ENCODE measurements at regions not wholly inside any gene's neighbourhood (a gene's known extent, or its start where the extent isn't known, plus 50 kb on each side); places are given as distances from the start of the nearest gene placed in this dataset.

DNA sequence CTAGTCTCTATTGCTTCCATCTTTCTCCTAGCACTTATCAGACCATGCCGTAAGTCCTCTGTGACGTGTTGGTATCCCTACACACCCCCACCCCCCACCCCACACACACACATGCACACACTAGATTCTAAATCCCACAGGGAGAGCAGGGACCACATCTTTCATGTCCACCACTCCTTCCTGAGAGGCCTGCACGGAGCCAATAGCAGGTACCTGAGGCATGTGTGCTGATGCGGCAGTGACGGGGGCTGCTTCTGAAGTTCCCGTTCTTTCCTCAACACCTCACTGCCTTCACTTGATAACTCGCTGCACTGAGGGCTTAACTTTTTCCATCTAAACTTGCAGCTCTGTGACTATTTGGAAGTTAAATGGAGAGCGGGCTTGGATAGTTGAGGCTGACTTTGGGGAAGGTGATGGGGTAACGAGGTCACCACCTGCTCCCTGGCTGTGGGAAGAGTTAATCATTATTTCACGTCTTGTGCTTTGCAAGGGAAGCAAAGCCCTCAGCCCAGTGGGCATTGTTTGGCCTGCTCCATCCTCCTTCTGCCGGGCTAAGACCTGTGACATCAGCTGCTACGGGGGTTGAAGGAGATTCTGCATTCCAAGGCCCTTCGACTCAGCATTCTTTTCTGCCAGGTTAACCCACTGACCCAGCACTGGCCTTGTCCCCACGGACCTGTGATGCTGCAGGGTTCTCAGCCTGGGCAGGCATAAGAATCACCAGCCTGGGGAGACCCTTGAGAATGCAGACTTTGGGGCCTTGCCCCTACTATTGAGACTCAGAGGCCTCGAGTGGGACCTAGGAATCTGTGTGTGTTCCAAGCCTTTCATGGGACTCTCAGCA lies 187.8 kb downstream of the ANKRD60 start:
- Histone ChIP-seq H3K4me3 (ENCODE audit: insufficient read depth, low read depth, low read length) (no peak overlapping the region), H2AK9ac (replicated peaks; ENCODE audit: low read depth, low read length, poor library complexity) (no peak overlapping the region), H4K8ac (ENCODE audit: low read depth in 2 of 2, low read length in 2 of 2) (no peak overlapping the region), H3K4me2 (ENCODE audit: low read depth, low read length) (no peak overlapping the region), H2BK5ac (ENCODE audit: low read depth, low read length, poor library complexity, severe bottlenecking) (no peak overlapping the region), H3K18ac (ENCODE audit: low read depth, low read length) (no peak overlapping the region), H3K23ac (ENCODE audit: low read depth, low read length) (no peak overlapping the region), H2BK120ac (ENCODE audit: low read depth, low read length) (no peak overlapping the region), H3K4ac (ENCODE audit: low read depth, low read length) (no peak overlapping the region), H3K9me1 (ENCODE audit: insufficient read depth, low read length) (no peaks in the 10 kb centered on the region), H3K14ac (replicated peaks; ENCODE audit: low read depth, low read length) (no peak overlapping the region), H3K27me3 (ENCODE audit: control insufficient read depth, insufficient read depth, low read length) (no peaks in the 10 kb centered on the region), H3K27ac (ENCODE audit: insufficient read depth, low read length) (no peak overlapping the region), H3K56ac (ENCODE audit: extremely low read depth, insufficient read depth, low read length) (no peak overlapping the region), H2AFZ (replicated peaks; ENCODE audit: low read length, poor library complexity) (no peak overlapping the region), H4K91ac (ENCODE audit: insufficient read depth, low read depth, low read length) (no peak overlapping the region), H3K9ac (ENCODE audit: low read depth, low read length) (no peak overlapping the region), H3K36me3 (ENCODE audit: control insufficient read depth, insufficient read depth, low read length) (no peaks in the 10 kb centered on the region), H3K9me3 (ENCODE audit: control insufficient read depth, insufficient read depth, low read length) (no peaks in the 10 kb centered on the region), H4K5ac (ENCODE audit: low read depth, low read length) (no peak overlapping the region), H2BK20ac (ENCODE audit: low read depth, low read length) (no peak overlapping the region), H3K79me1 (ENCODE audit: low read depth in 1 of 2, low read length in 2 of 2) (no peaks in the 10 kb centered on the region), H4K20me1 (ENCODE audit: insufficient read depth, low read length) (no peaks in the 10 kb centered on the region), H2BK15ac (ENCODE audit: low read depth, low read length) (no peak overlapping the region), H2AK5ac (ENCODE audit: low read depth, low read length) (no peak overlapping the region), H3K4me1 (ENCODE audit: control insufficient read depth, insufficient read depth, low read length) (no peaks in the 10 kb centered on the region)
- in situ Hi-C loops (cut with MboI; ENCODE audit: low sequenced_read_pairs), result no loop called here
- BruUV-seq (replicated peaks), result no TSS peak
- DNase-seq (no peak), ATAC-seq (ENCODE audit: low read depth) (no peak)
- ChIA-PET CTCF (no interaction called here), POLR2A (ENCODE audit: unreplicated experiment) (no interaction called here)
- dilution Hi-C loops (cut with HindIII; ENCODE audit: low sequenced_read_pairs, unreplicated experiment), result no loop called here
- intact Hi-C loops (cut with micrococcal nuclease), result no loop called here
- WGBS, 2 experiments (ENCODE audit: extremely low coverage in 2 of 2, insufficient read length in 1 of 2), result 40% methylated on average over 2 of the region's 15 CpGs; no CpG with 5 or more reads in 1 of the 2 experiments
- no peak for TF ChIP-seq BHLHE40 (IDR thresholded peaks at IDR 0.05; ENCODE audit: low read depth, low read length)
- no peak for TF ChIP-seq RAD21 (IDR thresholded peaks at IDR 0.05; ENCODE audit: low read length)
- no peak for TF ChIP-seq FOS (IDR thresholded peaks at IDR 0.05; ENCODE audit: low read depth, low read length)
- no peak for TF ChIP-seq RCOR1 (IDR thresholded peaks at IDR 0.05; ENCODE audit: insufficient replicate concordance, low read length)
- TF ChIP-seq MXI1 (IDR thresholded peaks at IDR 0.05; ENCODE audit: borderline replicate concordance, low read depth, low read length), result no peak
- no peak for TF ChIP-seq NFE2L2 (IDR thresholded peaks at IDR 0.05; ENCODE audit: low read depth, low read length)
- TF ChIP-seq, protein P1, sequence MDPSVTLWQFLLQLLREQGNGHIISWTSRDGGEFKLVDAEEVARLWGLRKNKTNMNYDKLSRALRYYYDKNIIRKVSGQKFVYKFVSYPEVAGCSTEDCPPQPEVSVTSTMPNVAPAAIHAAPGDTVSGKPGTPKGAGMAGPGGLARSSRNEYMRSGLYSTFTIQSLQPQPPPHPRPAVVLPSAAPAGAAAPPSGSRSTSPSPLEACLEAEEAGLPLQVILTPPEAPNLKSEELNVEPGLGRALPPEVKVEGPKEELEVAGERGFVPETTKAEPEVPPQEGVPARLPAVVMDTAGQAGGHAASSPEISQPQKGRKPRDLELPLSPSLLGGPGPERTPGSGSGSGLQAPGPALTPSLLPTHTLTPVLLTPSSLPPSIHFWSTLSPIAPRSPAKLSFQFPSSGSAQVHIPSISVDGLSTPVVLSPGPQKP (IDR thresholded peaks at IDR 0.05; ENCODE audit: borderline replicate concordance, low read depth, low read length), result no peak
- TF ChIP-seq, protein P2, sequence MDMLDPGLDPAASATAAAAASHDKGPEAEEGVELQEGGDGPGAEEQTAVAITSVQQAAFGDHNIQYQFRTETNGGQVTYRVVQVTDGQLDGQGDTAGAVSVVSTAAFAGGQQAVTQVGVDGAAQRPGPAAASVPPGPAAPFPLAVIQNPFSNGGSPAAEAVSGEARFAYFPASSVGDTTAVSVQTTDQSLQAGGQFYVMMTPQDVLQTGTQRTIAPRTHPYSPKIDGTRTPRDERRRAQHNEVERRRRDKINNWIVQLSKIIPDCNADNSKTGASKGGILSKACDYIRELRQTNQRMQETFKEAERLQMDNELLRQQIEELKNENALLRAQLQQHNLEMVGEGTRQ (IDR thresholded peaks at IDR 0.05; ENCODE audit: low read depth, low read length), result no peak
- TF ChIP-seq CHD1 (IDR thresholded peaks at IDR 0.05; ENCODE audit: low read depth, low read length), result no peak
- no peak for TF ChIP-seq CEBPB (IDR thresholded peaks at IDR 0.05; ENCODE audit: low read depth, low read length)
- no peak for TF ChIP-seq POLR2A (IDR thresholded peaks at IDR 0.05; ENCODE audit: low read depth, low read length)
- no peak for TF ChIP-seq RFX5 (IDR thresholded peaks at IDR 0.05; ENCODE audit: low read depth, low read length)
- TF ChIP-seq MAZ (IDR thresholded peaks at IDR 0.05; ENCODE audit: borderline replicate concordance, low read depth, low read length), result no peak
- TF ChIP-seq SMC3 (IDR thresholded peaks at IDR 0.05; ENCODE audit: low read depth, low read length), result no peak
- TF ChIP-seq MAFK (IDR thresholded peaks at IDR 0.05; ENCODE audit: low read depth, low read length), result no peak
- TF ChIP-seq, protein P3, sequence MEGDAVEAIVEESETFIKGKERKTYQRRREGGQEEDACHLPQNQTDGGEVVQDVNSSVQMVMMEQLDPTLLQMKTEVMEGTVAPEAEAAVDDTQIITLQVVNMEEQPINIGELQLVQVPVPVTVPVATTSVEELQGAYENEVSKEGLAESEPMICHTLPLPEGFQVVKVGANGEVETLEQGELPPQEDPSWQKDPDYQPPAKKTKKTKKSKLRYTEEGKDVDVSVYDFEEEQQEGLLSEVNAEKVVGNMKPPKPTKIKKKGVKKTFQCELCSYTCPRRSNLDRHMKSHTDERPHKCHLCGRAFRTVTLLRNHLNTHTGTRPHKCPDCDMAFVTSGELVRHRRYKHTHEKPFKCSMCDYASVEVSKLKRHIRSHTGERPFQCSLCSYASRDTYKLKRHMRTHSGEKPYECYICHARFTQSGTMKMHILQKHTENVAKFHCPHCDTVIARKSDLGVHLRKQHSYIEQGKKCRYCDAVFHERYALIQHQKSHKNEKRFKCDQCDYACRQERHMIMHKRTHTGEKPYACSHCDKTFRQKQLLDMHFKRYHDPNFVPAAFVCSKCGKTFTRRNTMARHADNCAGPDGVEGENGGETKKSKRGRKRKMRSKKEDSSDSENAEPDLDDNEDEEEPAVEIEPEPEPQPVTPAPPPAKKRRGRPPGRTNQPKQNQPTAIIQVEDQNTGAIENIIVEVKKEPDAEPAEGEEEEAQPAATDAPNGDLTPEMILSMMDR (conservative IDR thresholded peaks at IDR 0.05; ENCODE audit: low read depth, low read length), result no peak

Measured in IMR-90 (cell line).